ENCODE measurements at regions not wholly inside any gene's neighbourhood (a gene's known extent, or its start where the extent isn't known, plus 50 kb on each side); places are given as distances from the start of the nearest gene placed in this dataset.

DNA sequence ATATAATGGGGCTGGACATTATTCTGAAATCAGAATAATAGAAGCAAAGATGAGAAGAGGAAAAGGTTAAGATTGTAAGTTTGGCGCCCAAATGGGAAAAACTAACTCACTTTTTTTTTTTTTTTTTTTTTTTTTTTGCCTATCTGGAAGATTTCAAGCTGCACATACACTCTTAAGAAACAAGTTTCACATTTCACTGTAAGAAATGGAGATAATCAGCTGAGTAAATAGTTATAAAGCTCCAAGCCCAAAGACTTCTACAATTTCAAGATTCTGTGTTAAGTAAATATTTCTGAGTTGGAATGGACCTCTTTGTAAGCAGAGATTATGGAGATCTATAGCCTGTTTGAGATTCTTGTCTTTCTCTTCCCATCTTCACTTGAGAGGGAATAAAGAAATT lies 140.0 kb downstream of the SLC17A6 start:
- TF ChIP-seq, protein P1, sequence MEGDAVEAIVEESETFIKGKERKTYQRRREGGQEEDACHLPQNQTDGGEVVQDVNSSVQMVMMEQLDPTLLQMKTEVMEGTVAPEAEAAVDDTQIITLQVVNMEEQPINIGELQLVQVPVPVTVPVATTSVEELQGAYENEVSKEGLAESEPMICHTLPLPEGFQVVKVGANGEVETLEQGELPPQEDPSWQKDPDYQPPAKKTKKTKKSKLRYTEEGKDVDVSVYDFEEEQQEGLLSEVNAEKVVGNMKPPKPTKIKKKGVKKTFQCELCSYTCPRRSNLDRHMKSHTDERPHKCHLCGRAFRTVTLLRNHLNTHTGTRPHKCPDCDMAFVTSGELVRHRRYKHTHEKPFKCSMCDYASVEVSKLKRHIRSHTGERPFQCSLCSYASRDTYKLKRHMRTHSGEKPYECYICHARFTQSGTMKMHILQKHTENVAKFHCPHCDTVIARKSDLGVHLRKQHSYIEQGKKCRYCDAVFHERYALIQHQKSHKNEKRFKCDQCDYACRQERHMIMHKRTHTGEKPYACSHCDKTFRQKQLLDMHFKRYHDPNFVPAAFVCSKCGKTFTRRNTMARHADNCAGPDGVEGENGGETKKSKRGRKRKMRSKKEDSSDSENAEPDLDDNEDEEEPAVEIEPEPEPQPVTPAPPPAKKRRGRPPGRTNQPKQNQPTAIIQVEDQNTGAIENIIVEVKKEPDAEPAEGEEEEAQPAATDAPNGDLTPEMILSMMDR (IDR thresholded peaks at IDR 0.05), result no peak
- no peak for TF ChIP-seq POLR2A (IDR thresholded peaks at IDR 0.05)
